ENCODE measurements at regions not wholly inside any gene's neighbourhood (a gene's known extent, or its start where the extent isn't known, plus 50 kb on each side); places are given as distances from the start of the nearest gene placed in this dataset.

DNA sequence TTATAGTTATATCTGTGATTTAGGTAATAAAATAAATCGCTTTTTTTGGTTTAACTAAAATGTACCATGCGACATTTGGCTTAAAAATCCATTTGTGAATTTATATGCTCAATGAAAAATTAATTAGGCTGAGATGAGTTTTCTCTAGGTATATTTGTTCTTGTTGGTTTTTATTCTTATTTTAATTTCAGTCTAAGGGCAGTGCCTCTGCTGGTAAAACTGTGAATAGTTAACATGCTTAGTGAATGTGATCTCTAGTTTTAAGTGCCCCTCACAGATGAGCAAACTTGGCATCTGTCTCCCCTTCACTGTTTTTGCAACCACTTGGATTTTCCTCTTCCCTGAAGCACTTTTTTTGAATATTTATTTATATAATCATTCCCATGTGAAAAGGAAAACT is 822.7 kb downstream of the GRIK2 start:
- no peaks in the 10 kb centered on the region for H3K4me1 ChIP-seq (ENCODE audit: insufficient read depth, low read length)

GRCh38 chr6:102223942-102224341 is 830.4 kb downstream of the GRIK2 start:
- no peak overlapping the region for H3K27ac Mint-ChIP-seq
- intact Hi-C loops (cut with DNase I, micrococcal nuclease), result no loop called here
- no peaks in the 10 kb centered on the region for H3K36me3 ChIP-seq (ENCODE audit: insufficient read depth, low read length)
- H3K27me3 ChIP-seq (ENCODE audit: control insufficient read depth in 1 of 2, insufficient read depth in 2 of 2, low read length in 2 of 2), result no peaks in the 10 kb centered on the region
- H3K4me1 ChIP-seq (ENCODE audit: insufficient read depth, low read length), result no peaks in the 10 kb centered on the region
- no peak for ATAC-seq (ENCODE audit: poor library complexity)
- POLR2A ChIA-PET, result no interaction called here
- no peaks in the 10 kb centered on the region for H3K27me3 Mint-ChIP-seq
- CTCF ChIA-PET, result no interaction called here
- H3K9me3 Mint-ChIP-seq, result peaks cover 2% of the 10 kb centered on the region
- H3K4me3 ChIP-seq (ENCODE audit: low read length), result no peak overlapping the region
- no peaks in the 10 kb centered on the region for H3K36me3 Mint-ChIP-seq (ENCODE audit: low read depth)
- no peak overlapping the region for H3K4me3 Mint-ChIP-seq
- no peak overlapping the region for H3K27ac ChIP-seq (ENCODE audit: low read depth in 1 of 2, low read length in 2 of 2)
- DNase-seq, result no peak
- TF ChIP-seq, protein P1, sequence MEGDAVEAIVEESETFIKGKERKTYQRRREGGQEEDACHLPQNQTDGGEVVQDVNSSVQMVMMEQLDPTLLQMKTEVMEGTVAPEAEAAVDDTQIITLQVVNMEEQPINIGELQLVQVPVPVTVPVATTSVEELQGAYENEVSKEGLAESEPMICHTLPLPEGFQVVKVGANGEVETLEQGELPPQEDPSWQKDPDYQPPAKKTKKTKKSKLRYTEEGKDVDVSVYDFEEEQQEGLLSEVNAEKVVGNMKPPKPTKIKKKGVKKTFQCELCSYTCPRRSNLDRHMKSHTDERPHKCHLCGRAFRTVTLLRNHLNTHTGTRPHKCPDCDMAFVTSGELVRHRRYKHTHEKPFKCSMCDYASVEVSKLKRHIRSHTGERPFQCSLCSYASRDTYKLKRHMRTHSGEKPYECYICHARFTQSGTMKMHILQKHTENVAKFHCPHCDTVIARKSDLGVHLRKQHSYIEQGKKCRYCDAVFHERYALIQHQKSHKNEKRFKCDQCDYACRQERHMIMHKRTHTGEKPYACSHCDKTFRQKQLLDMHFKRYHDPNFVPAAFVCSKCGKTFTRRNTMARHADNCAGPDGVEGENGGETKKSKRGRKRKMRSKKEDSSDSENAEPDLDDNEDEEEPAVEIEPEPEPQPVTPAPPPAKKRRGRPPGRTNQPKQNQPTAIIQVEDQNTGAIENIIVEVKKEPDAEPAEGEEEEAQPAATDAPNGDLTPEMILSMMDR (IDR thresholded peaks at IDR 0.05), result no peak
- H3K9me3 ChIP-seq (ENCODE audit: control insufficient read depth in 1 of 2, insufficient read depth in 1 of 2, low read length in 2 of 2), result peaks cover 0 to 3% of the 10 kb centered on the region in 2 experiments
- no peaks in the 10 kb centered on the region for H3K4me1 Mint-ChIP-seq (ENCODE audit: low read depth)

More for the DNA sequence above, 822.7 kb downstream of the GRIK2 start:
- H3K9me3 ChIP-seq (ENCODE audit: control insufficient read depth in 1 of 2, insufficient read depth in 1 of 2, low read length in 2 of 2), result peaks cover 0 to 4% of the 10 kb centered on the region in 2 experiments
- no peak overlapping the region for H3K27ac Mint-ChIP-seq
- H3K27ac ChIP-seq (ENCODE audit: low read depth in 1 of 2, low read length in 2 of 2), result no peak overlapping the region
- peaks cover 2% of the 10 kb centered on the region for H3K9me3 Mint-ChIP-seq
- intact Hi-C loops (cut with DNase I, micrococcal nuclease), result no loop called here
- no peaks in the 10 kb centered on the region for H3K27me3 Mint-ChIP-seq
- H3K4me3 Mint-ChIP-seq, result no peak overlapping the region
- H3K27me3 ChIP-seq (ENCODE audit: control insufficient read depth in 1 of 2, insufficient read depth in 2 of 2, low read length in 2 of 2), result no peaks in the 10 kb centered on the region
- no peaks in the 10 kb centered on the region for H3K36me3 ChIP-seq (ENCODE audit: insufficient read depth, low read length)
- DNase-seq (no peak), ATAC-seq (ENCODE audit: poor library complexity) (no peak)
- no peaks in the 10 kb centered on the region for H3K36me3 Mint-ChIP-seq (ENCODE audit: low read depth)
- TF ChIP-seq, protein P1 (IDR thresholded peaks at IDR 0.05), result no peak
- no peaks in the 10 kb centered on the region for H3K4me1 Mint-ChIP-seq (ENCODE audit: low read depth)
- no peak overlapping the region for H3K4me3 ChIP-seq (ENCODE audit: low read length)
- ChIA-PET CTCF (no interaction called here), POLR2A (no interaction called here)

GRCh38 chr6:102229271-102229670 is 835.8 kb downstream of the GRIK2 start:
- ATAC-seq (ENCODE audit: poor library complexity), result no peak
- Histone ChIP-seq H3K27me3 (ENCODE audit: control insufficient read depth in 1 of 2, insufficient read depth in 2 of 2, low read length in 2 of 2) (no peaks in the 10 kb centered on the region), H3K9me3 (ENCODE audit: control insufficient read depth in 1 of 2, insufficient read depth in 1 of 2, low read length in 2 of 2) (peaks cover 0 to 3% of the 10 kb centered on the region in 2 experiments), H3K36me3 (ENCODE audit: insufficient read depth, low read length) (no peaks in the 10 kb centered on the region), H3K4me3 (ENCODE audit: low read length) (no peak overlapping the region), H3K4me1 (ENCODE audit: insufficient read depth, low read length) (no peaks in the 10 kb centered on the region), H3K27ac (ENCODE audit: low read depth in 1 of 2, low read length in 2 of 2) (no peak overlapping the region)
- DNase-seq, result no peak
- Mint-ChIP-seq H3K27me3 (no peaks in the 10 kb centered on the region), H3K27ac (no peak overlapping the region), H3K4me3 (no peak overlapping the region), H3K9me3 (no peaks in the 10 kb centered on the region), H3K4me1 (ENCODE audit: low read depth) (no peaks in the 10 kb centered on the region), H3K36me3 (ENCODE audit: low read depth) (no peaks in the 10 kb centered on the region)
- intact Hi-C loops (cut with DNase I, micrococcal nuclease), result no loop called here
- TF ChIP-seq, protein P1 (IDR thresholded peaks at IDR 0.05), result no peak
- ChIA-PET CTCF (no interaction called here), POLR2A (no interaction called here)

All from CD4-positive, alpha-beta T cell (primary cell).